Smooth muscle cell (in vitro differentiated cells): ENCODE measurements at regions not wholly inside any gene's neighbourhood (a gene's known extent, or its start where the extent isn't known, plus 50 kb on each side); places are given as distances from the start of the nearest gene placed in this dataset.

Experiments
- DNase-seq: peaks from one replicate; lab custom pipeline; 2025; ENCODE audit not compliant: unreplicated experiment; lab: John Stamatoyannopoulos, UW
- H2AFZ ChIP-seq: fragments of 200-600 bp; sonication (generic); 2 replicates; pipeline ENCODE4 v1.6.0; 2016; ENCODE audit warnings: antibody characterized with exemption, low read depth, mild to moderate bottlenecking
- H3F3A ChIP-seq: fragments of 200-600 bp; sonication (generic); 2 replicates; pipeline ENCODE4 v1.6.0; 2017; ENCODE audit warnings: antibody characterized with exemption, low read depth
- H3K27ac ChIP-seq: fragments of 200-600 bp; sonication (generic); 2 replicates; pipeline ENCODE4 v1.5.1; 2016; ENCODE audit warnings: low read depth, mild to moderate bottlenecking
- H3K27me3 ChIP-seq: fragments of 200-600 bp; sonication (generic); 2 replicates; pipeline ENCODE4 v1.6.1; 2016; ENCODE audit warnings: low read depth, mild to moderate bottlenecking
- H3K36me3 ChIP-seq: fragments of 200-600 bp; sonication (generic); 2 replicates; pipeline ENCODE4 v1.5.1; 2016; ENCODE audit warnings: low read depth
- H3K4me1 ChIP-seq: fragments of 200-600 bp; sonication (generic); 2 replicates; pipeline ENCODE4 v1.5.1; 2016; ENCODE audit warnings: low read depth
- H3K4me2 ChIP-seq: fragments of 200-600 bp; sonication (generic); 2 replicates; pipeline ENCODE4 v1.6.0; 2016; ENCODE audit warnings: mild to moderate bottlenecking
- H3K4me3 ChIP-seq: fragments of 200-600 bp; sonication (generic); 2 replicates; pipeline ENCODE4 v1.5.1; 2016; ENCODE audit warnings: mild to moderate bottlenecking
- H3K79me2 ChIP-seq: fragments of 200-600 bp; sonication (generic); 2 replicates; pipeline ENCODE4 v1.6.0; 2016; ENCODE audit warnings: low read depth, mild to moderate bottlenecking
- H3K9ac ChIP-seq: fragments of 200-600 bp; sonication (generic); 2 replicates; pipeline ENCODE4 v1.6.0; 2016; ENCODE audit warnings: low read depth
- H3K9me3 ChIP-seq: fragments of 200-600 bp; sonication (generic); replicated peaks from 2 replicates; pipeline ENCODE4 v1.5.1; 2016; ENCODE audit warnings: low read depth
- H4K20me1 ChIP-seq: fragments of 200-600 bp; sonication (generic); 2 replicates; pipeline ENCODE4 v1.6.0; 2016; ENCODE audit warnings: low read depth
- CTCF ChIP-seq: fragments of 200-600 bp; sonication (generic); IDR thresholded peaks from 2 replicates; pipeline ENCODE4 v1.5.1; 2017; ENCODE audit warnings: borderline replicate concordance, mild to moderate bottlenecking, antibody characterized with exemption; ENCODE audit not compliant: insufficient read depth, poor library complexity, severe bottlenecking
- WGBS: methylation state at CpG from one replicate; pipeline ENCODE4 v1.1.7; 2016; ENCODE audit warnings: low lambda C conversion rate; 5-methylcytosine and 5-hydroxymethylcytosine counted together

DNA sequence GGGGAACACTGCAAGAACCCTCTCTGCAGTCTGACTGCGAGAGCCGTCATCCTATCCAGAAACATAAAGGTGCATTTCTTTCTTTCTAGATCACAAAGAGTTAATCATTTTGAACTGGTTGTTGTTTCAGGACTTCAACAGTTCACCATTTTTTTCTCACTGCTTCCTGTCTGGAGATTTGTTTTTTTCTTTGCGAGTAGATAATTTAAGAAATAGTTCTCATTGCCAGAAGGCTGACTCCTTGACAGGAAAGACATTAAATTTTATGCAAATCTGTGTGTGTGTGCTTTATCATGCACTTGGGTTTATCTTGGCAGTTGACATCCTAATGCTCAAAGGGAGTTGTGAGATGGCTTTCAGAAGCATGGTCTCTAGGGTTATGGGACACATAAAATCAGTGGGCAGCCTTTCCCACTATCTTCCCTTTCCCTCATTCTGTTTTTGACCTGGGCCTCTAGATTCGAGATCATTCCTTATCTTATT lies 123.5 kb upstream of the TBL1XR1 start:
- no peak for TF ChIP-seq CTCF
- peaks cover 6% of the 10 kb centered on the region for H3K4me1 ChIP-seq
- peak overlapping the region; percentile 13 for H3K4me2 ChIP-seq
- H3K27ac ChIP-seq = no peak overlapping the region
- H4K20me1 ChIP-seq = no peaks in the 10 kb centered on the region
- WGBS = 30% methylated on average over 4 of the region's 4 CpGs
- no peak overlapping the region for H3K9ac ChIP-seq
- H3K36me3 ChIP-seq = no peaks in the 10 kb centered on the region
- DNase-seq = no peak
- no peaks in the 10 kb centered on the region for H3F3A ChIP-seq
- peak overlapping the region; percentile 63 for H2AFZ ChIP-seq
- no peaks in the 10 kb centered on the region for H3K9me3 ChIP-seq
- no peaks in the 10 kb centered on the region for H3K27me3 ChIP-seq
- no peaks in the 10 kb centered on the region for H3K79me2 ChIP-seq
- H3K4me3 ChIP-seq = no peak overlapping the region

DNA sequence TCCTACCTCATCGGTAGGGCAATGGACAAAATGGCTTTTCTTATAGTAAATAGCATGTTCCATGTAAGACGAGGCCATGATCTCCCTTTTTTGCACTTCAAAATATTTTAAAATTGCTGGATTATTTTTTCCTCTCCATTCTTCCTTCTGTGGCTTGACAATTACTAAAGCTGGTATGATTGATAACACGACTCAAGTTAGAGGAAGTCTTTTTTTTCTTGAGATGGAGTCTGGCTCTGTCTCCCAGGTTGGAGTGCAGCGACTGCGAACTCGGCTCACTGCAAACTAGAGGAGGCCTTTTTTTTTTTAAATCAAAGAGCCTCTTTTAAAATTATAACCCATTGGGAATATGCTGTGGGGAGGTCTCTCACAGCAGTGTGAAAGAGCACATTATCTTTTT lies 124.5 kb upstream of the TBL1XR1 start:
- Histone ChIP-seq H3K36me3 (no peaks in the 10 kb centered on the region), H3K4me3 (no peak overlapping the region), H3K4me1 (peaks cover 6% of the 10 kb centered on the region), H2AFZ (peak overlapping the region; percentile 62), H3K79me2 (no peaks in the 10 kb centered on the region), H3K27ac (no peak overlapping the region), H3K9ac (no peak overlapping the region), H3K9me3 (no peaks in the 10 kb centered on the region), H3K27me3 (no peaks in the 10 kb centered on the region), H3F3A (no peaks in the 10 kb centered on the region), H3K4me2 (no peak overlapping the region), H4K20me1 (no peaks in the 10 kb centered on the region)
- no peak for DNase-seq
- no peak for TF ChIP-seq CTCF
- 89% methylated on average over 6 of the region's 6 CpGs for WGBS

GRCh38 chr3:177322881-177323280 lies 125.6 kb upstream of the TBL1XR1 start:
- Histone ChIP-seq H4K20me1 (no peaks in the 10 kb centered on the region), H3K9me3 (no peaks in the 10 kb centered on the region), H3K4me2 (no peak overlapping the region), H3K4me1 (peaks cover 6% of the 10 kb centered on the region), H2AFZ (no peak overlapping the region), H3K27me3 (no peaks in the 10 kb centered on the region), H3K4me3 (no peak overlapping the region), H3K27ac (no peak overlapping the region), H3K9ac (no peak overlapping the region), H3K36me3 (no peaks in the 10 kb centered on the region), H3F3A (no peaks in the 10 kb centered on the region), H3K79me2 (no peaks in the 10 kb centered on the region)
- 93% methylated on average over 10 of the region's 10 CpGs for WGBS
- no peak for DNase-seq
- TF ChIP-seq CTCF = no peak

DNA sequence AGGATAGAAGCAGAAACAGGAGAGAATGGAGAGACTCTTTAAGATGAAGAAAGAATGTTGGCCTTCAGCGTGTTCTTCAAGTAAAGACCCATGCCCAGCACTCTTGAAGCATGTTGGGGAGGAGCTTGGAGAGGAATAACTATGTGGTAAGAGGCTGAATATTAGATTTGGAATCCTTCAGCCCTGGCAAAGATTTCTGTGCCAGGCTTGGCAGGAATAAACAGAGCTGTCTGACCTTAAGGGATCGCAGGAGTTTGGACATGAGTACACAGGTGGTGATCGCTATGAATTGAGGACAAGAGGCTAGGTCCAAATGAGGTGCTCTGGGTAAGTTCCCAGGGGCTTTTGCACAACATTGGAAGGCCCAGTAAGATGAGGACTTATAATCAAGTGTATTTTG lies 132.6 kb upstream of the TBL1XR1 start:
- no peak for TF ChIP-seq CTCF
- no peak overlapping the region for H3K4me2 ChIP-seq
- WGBS = 89% methylated on average over 3 of the region's 3 CpGs

More for the DNA sequence above, 132.6 kb upstream of the TBL1XR1 start:
- Histone ChIP-seq H2AFZ (no peak overlapping the region), H3K79me2 (no peaks in the 10 kb centered on the region), H3K9me3 (no peaks in the 10 kb centered on the region), H3K36me3 (no peaks in the 10 kb centered on the region), H3F3A (no peaks in the 10 kb centered on the region), H4K20me1 (no peaks in the 10 kb centered on the region), H3K27ac (no peak overlapping the region), H3K4me3 (no peak overlapping the region), H3K9ac (no peak overlapping the region), H3K4me1 (peaks cover 2% of the 10 kb centered on the region), H3K27me3 (no peaks in the 10 kb centered on the region)
- DNase-seq = no peak
